MM.1S (cell line): ENCODE measurements at regions not wholly inside any gene's neighbourhood (a gene's known extent, or its start where the extent isn't known, plus 50 kb on each side); places are given as distances from the start of the nearest gene placed in this dataset.

ENCODE experiments used
- DNase-seq: peaks from one replicate; pipeline ENCODE4 v3.0.0-alpha.2; 2015
- H2AFZ ChIP-seq: fragments of 300-600 bp; sonication (generic); 2 replicates; pipeline ENCODE4 v1.6.0; 2016; ENCODE audit warnings: antibody characterized with exemption, low read length
- H3F3A ChIP-seq: fragments of 300-600 bp; sonication (generic); 2 replicates; pipeline ENCODE4 v1.6.1; 2016; ENCODE audit warnings: mild to moderate bottlenecking, antibody characterized with exemption, low read length, moderate library complexity, mixed read lengths; ENCODE audit not compliant: insufficient read depth
- H3K27ac ChIP-seq: fragments of 300-600 bp; sonication (generic); 2 replicates; pipeline ENCODE4 v1.5.1; 2016; ENCODE audit warnings: mild to moderate bottlenecking, low read length
- H3K27me3 ChIP-seq: fragments of 300-600 bp; sonication (generic); replicated peaks from 2 replicates; pipeline ENCODE4 v1.6.0; 2016; ENCODE audit warnings: low read length; ENCODE audit not compliant: insufficient read depth
- H3K36me3 ChIP-seq: fragments of 300-600 bp; sonication (generic); replicated peaks from 2 replicates; pipeline ENCODE4 v1.6.1; 2016; ENCODE audit warnings: mild to moderate bottlenecking, low read length, mixed read lengths; ENCODE audit not compliant: insufficient read depth
- H3K4me1 ChIP-seq: fragments of 300-600 bp; sonication (generic); 2 replicates; pipeline ENCODE4 v1.6.1; 2016; ENCODE audit warnings: low read length, mixed read lengths
- H3K4me2 ChIP-seq: fragments of 300-600 bp; sonication (generic); 2 replicates; pipeline ENCODE4 v1.6.0; 2016; ENCODE audit warnings: low read depth, low read length
- H3K4me3 ChIP-seq: fragments of 300-600 bp; sonication (generic); 2 replicates; pipeline ENCODE4 v1.5.1; 2016; ENCODE audit warnings: low read length, mixed read lengths
- H3K79me2 ChIP-seq: fragments of 300-600 bp; sonication (generic); 2 replicates; pipeline ENCODE4 v1.6.1; 2016; ENCODE audit warnings: mixed run types, low read length, mixed read lengths
- H3K9ac ChIP-seq: fragments of 300-600 bp; sonication (generic); 2 replicates; pipeline ENCODE4 v1.6.1; 2016; ENCODE audit warnings: low read length, mixed read lengths
- H3K9me2 ChIP-seq: fragments of 300-600 bp; sonication (generic); replicated peaks from 2 replicates; pipeline ENCODE4 v1.6.1; 2016; ENCODE audit warnings: mild to moderate bottlenecking, low read length, mixed read lengths; ENCODE audit not compliant: insufficient read depth
- H3K9me3 ChIP-seq: fragments of 300-600 bp; sonication (generic); replicated peaks from 2 replicates; pipeline ENCODE4 v1.6.1; 2016; ENCODE audit warnings: mild to moderate bottlenecking, low read length, mixed read lengths; ENCODE audit not compliant: insufficient read depth
- H4K20me1 ChIP-seq: fragments of 300-600 bp; sonication (generic); 2 replicates; pipeline ENCODE4 v1.6.1; 2016; ENCODE audit warnings: mild to moderate bottlenecking, low read length, moderate library complexity, mixed read lengths; ENCODE audit not compliant: insufficient read depth
- EZH2 ChIP-seq: fragments of 300-600 bp; sonication (generic); optimal IDR thresholded peaks from 2 replicates; pipeline ENCODE3; 2017; ENCODE audit warnings: low read depth, mild to moderate bottlenecking, antibody characterized with exemption, low read length, mixed read lengths
- EZH2phosphoT487 ChIP-seq: fragments of 300-600 bp; sonication (generic); IDR thresholded peaks from 2 replicates; pipeline ENCODE4 v1.6.1; 2018; ENCODE audit warnings: antibody characterized with exemption, low read length
- TF ChIP-seq, protein P1 (sequence below): fragments of 300-600 bp; sonication (generic); IDR thresholded peaks from 2 replicates; pipeline ENCODE4 v1.5.1; 2016; ENCODE audit warnings: antibody characterized with exemption, low read length, mixed read lengths

DNA sequence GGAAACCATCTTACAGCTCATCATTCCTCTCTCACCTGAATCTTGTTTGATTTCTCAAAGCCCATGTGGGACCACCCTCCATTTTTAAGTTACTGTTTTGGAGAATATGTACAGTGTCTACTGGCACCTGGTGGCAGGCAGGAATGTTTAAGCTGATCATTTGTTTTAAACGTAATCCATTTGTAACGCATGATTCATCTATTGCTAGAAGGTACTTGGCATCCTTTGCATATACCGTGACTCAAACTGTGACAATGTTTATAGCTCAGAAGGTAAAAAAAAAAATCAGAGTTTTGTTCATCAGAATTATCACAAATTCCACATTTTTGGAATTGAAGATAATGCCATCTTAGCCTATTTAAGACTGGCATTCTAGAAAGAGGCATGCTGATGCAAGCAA, 1007.5 kb upstream of the EEF2KMT start:
- H3K36me3 ChIP-seq = no peaks in the 10 kb centered on the region
- no peaks in the 10 kb centered on the region for H3K9me3 ChIP-seq
- TF ChIP-seq EZH2 (no peak), EZH2phosphoT487 (no peak)
- TF ChIP-seq, protein P1, sequence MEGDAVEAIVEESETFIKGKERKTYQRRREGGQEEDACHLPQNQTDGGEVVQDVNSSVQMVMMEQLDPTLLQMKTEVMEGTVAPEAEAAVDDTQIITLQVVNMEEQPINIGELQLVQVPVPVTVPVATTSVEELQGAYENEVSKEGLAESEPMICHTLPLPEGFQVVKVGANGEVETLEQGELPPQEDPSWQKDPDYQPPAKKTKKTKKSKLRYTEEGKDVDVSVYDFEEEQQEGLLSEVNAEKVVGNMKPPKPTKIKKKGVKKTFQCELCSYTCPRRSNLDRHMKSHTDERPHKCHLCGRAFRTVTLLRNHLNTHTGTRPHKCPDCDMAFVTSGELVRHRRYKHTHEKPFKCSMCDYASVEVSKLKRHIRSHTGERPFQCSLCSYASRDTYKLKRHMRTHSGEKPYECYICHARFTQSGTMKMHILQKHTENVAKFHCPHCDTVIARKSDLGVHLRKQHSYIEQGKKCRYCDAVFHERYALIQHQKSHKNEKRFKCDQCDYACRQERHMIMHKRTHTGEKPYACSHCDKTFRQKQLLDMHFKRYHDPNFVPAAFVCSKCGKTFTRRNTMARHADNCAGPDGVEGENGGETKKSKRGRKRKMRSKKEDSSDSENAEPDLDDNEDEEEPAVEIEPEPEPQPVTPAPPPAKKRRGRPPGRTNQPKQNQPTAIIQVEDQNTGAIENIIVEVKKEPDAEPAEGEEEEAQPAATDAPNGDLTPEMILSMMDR = no peak
- H3K4me3 ChIP-seq = no peak overlapping the region
- no peaks in the 10 kb centered on the region for H3K4me1 ChIP-seq
- no peaks in the 10 kb centered on the region for H3F3A ChIP-seq
- no peaks in the 10 kb centered on the region for H3K27me3 ChIP-seq
- H4K20me1 ChIP-seq = no peaks in the 10 kb centered on the region
- no peaks in the 10 kb centered on the region for H3K79me2 ChIP-seq
- DNase-seq = no peak
- H2AFZ ChIP-seq = no peak overlapping the region
- H3K9ac ChIP-seq = no peak overlapping the region
- no peaks in the 10 kb centered on the region for H3K9me2 ChIP-seq
- no peak overlapping the region for H3K27ac ChIP-seq
- H3K4me2 ChIP-seq = no peak overlapping the region

DNA sequence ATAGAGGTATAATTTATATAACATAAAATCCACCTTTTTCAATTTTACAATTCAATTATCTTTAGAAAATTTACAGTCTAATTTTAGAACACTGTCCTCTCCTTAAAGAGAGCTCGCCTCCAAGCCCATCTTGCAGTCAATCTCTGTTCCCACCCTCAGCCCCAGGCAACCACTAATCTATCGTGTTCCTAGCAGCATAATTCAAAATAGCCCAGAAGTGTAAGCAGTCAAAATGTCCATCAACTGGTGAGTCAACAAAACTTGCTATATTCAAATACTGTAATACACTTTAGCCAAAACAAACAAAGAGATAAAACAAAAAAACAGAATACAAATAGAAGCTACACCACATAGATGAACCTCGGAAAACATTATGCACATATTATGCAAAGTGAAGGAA, 1006.8 kb upstream of the EEF2KMT start:
- Histone ChIP-seq H3K4me2 (no peak overlapping the region), H3K27ac (no peak overlapping the region), H3K79me2 (no peaks in the 10 kb centered on the region), H2AFZ (no peak overlapping the region), H3K9me3 (no peaks in the 10 kb centered on the region), H4K20me1 (no peaks in the 10 kb centered on the region), H3K27me3 (no peaks in the 10 kb centered on the region), H3K9ac (no peak overlapping the region), H3F3A (no peaks in the 10 kb centered on the region), H3K4me1 (no peaks in the 10 kb centered on the region), H3K4me3 (no peak overlapping the region), H3K36me3 (no peaks in the 10 kb centered on the region), H3K9me2 (no peaks in the 10 kb centered on the region)
- TF ChIP-seq EZH2 (no peak), EZH2phosphoT487 (no peak)
- DNase-seq = no peak

DNA sequence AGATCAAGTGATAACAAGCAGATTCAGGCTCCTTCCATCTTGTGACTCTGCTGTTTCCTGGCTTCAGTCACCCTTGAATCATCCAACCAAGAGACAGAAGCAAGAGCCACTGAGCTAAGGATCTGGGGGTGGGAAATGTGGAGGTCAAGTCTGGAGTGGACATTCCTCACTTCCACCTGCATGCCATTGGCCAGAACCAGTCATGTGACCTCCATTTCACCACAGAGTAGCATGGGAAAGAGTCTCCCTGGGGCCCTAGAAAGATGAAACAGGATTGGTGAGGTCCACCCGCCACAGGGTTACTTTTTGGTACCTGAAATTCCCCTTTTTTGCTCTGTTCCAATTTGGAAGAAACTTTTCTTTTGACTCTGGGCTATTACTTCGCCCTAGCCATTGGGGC, 1006.0 kb upstream of the EEF2KMT start:
- TF ChIP-seq EZH2 = no peak
- TF ChIP-seq EZH2phosphoT487 = no peak
- TF ChIP-seq, protein P1 = no peak
- Histone ChIP-seq H3K9me3 (no peaks in the 10 kb centered on the region), H3K27me3 (no peaks in the 10 kb centered on the region), H3K79me2 (no peaks in the 10 kb centered on the region), H3K4me2 (no peak overlapping the region), H3F3A (no peaks in the 10 kb centered on the region), H3K9me2 (no peaks in the 10 kb centered on the region), H2AFZ (no peak overlapping the region), H3K36me3 (no peaks in the 10 kb centered on the region), H4K20me1 (no peaks in the 10 kb centered on the region), H3K27ac (no peak overlapping the region), H3K4me1 (no peaks in the 10 kb centered on the region), H3K4me3 (no peak overlapping the region), H3K9ac (no peak overlapping the region)
- DNase-seq = no peak

DNA sequence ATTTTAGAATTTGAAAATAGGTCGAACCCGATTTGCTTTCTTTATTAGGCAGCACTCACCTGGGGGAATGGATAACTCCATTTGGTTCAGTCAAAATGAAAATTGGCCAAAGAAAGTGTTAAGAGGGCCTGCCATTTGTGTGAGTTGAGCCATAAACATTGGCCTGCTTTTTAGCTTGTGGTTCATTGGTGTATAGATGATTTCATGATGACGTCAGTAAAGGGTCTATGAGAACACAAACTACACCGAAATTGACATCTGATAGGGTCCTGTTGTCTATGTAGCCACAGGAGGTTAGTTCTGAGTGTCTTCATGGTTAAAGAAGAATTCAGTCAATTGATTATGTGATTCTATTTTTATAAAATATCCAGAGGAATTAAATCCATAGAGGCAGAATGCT, 1001.5 kb upstream of the EEF2KMT start:
- no peaks in the 10 kb centered on the region for H3K4me1 ChIP-seq
- no peak overlapping the region for H3K27ac ChIP-seq
- no peaks in the 10 kb centered on the region for H3K9me2 ChIP-seq
- no peaks in the 10 kb centered on the region for H4K20me1 ChIP-seq
- no peak overlapping the region for H2AFZ ChIP-seq
- H3K36me3 ChIP-seq = no peaks in the 10 kb centered on the region
- H3F3A ChIP-seq = no peaks in the 10 kb centered on the region
- no peaks in the 10 kb centered on the region for H3K9me3 ChIP-seq
- DNase-seq = no peak
- no peaks in the 10 kb centered on the region for H3K79me2 ChIP-seq
- no peak overlapping the region for H3K9ac ChIP-seq
- H3K27me3 ChIP-seq = no peaks in the 10 kb centered on the region
- H3K4me2 ChIP-seq = no peak overlapping the region
- TF ChIP-seq, protein P1 = no peak
- no peak for TF ChIP-seq EZH2phosphoT487
- TF ChIP-seq EZH2 = no peak
- H3K4me3 ChIP-seq = no peak overlapping the region
